Retina (tissue), 1 donor: ENCODE measurements at regions not wholly inside any gene's neighbourhood (a gene's known extent, or its start where the extent isn't known, plus 50 kb on each side); places are given as distances from the start of the nearest gene placed in this dataset.
"Not testable (repeated sequence)": the region's sequence is repeated elsewhere in the genome, so short reads cannot be mapped to it uniquely, and the experiment has no call there.

Experiments
- DNase-seq: peaks from one replicate; pipeline ENCODE4 v3.0.0-alpha.2; 2016

DNA sequence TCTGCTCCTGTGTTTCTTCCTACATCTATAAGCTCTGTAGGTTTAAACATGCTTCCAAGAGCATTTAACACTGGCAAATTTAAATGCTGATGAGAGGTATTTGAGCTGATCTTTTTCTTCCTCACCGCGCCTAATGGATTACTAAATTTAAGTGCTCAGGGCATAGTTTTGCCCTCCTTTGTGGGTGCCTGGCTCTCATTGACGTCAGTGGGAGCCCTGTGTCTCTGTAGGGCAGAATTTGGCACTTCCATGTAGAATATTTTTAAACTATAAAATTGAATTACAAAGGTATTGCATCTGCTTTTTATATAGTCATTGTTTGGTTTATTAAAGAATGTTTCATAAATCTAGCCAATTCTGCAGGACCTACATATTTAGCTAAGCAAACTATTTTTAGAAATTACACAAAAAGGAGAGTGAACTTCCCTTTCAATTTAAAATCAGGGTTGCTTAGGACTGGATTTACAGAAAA lies 444.8 kb downstream of the AEBP2 start:
- DNase-seq: no peak

DNA sequence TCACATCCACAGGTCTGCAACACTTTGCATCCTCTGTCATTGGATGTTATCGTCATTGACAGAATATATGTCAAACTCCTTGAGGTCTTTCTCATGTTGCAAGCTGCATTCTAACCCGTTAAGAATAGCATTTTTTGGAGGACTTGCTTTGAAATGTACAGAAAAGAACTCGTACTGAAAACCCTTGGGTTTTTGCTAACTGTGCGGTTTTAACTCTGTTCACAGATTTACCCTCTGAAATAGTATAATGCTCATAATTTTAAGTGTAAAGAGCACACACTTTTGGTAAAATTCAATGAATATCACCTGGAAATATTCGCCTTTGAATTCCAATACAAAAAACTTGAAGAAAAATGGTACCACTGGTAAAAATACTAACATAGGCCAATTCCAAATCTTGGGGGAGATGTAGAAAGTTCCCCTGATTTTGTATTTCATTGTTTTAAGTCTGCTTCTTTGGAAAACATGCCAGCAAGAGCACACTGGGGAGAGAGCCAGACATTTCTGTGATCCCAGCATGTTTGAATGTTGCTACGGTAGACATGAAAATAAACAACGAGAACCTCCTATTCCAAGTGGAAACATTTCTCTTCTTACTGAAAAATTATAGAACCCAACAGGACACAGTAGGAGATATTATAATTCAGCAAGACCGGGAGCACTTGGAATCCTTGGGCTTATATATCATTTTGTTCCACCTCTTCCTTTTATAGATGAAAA lies 446.0 kb downstream of the AEBP2 start:
- DNase-seq: no peak

DNA sequence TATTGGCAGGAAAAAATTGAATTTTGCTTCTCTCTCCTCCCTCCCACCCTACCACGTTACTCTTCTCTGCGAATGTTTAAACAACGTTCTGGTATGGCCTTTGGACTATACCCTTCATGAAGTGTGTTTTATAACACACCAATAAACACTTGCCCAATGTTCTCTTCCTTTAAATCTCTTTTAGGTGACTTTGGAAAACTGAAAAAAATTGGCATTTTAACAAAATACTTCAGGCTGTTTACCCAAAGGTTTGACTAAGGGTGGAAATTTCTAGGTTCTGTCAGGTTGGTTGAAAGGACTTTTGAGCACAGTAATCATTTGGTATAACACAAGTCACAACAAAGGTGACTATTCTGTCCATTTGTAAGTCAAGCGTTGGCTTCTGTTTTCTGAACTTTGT lies 446.8 kb downstream of the AEBP2 start:
- no peak for DNase-seq

DNA sequence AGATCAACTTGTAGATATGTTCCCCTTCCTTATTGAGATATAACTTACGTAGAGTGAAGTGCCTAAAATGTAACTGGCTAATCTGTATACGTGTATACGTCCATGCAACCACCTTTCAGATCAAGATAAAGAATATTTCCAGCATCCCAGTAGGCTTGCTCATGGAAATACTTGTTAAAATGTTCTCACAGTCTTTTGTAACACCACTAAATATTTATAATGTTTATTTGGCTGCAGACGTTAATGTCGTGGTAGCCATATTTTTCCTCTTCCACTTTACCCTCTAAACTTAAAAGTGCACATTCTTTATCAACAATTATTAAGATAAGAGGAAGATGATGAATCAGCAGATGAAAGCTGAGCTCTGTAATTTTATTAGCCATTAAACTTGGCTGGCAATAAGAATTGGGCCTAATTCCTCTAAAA lies 447.4 kb downstream of the AEBP2 start:
- no peak for DNase-seq

DNA sequence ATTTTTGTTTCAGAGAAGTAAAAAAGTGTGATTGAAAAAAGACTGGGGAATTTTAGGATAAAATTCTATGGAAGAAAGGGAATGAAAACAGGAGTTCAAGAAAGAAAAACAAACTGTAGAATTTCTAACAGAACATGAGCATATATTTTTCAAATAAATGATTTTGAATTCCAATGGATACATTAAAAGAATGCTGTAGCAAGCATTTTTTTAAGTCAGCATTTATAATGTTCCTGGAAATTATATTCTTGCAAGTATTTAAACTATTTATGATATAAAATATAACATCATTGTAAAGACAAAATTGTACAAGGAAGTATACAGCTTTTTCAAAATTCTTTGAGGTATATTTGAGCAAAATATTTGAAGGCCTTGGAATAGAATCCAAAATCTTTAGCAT lies 450.7 kb downstream of the AEBP2 start:
- DNase-seq: no peak

DNA sequence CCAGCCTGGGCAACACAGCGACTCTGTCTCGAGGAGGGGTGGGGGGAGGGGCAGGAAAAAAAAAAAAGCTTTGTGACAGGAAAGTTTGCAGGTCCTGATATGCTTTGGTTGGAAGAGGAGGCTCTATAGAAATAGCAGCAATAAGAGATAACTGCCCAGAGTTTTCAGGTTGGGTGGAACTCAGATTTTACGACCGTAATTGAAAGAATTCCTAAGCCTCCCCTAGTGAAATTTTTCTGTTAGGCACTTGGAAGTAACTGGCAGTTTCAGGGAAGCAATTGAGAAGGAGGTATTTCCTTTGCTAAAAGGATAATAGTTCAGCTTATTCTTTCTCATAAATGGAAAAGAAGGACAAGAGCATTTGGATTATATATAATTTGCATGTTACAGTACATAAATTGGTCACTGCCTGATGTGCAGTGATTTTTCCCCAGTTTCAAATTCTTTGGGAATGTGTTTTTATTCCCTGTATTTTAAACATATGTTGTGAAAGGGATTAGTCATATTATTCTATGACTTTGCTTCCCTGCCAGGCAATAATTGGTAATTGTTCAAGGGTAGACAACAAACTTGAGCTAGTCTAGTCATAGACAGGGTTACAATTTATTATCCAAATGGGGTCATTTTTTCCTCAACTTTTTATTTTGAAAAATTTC lies 452.8 kb downstream of the AEBP2 start:
- DNase-seq: no peak

DNA sequence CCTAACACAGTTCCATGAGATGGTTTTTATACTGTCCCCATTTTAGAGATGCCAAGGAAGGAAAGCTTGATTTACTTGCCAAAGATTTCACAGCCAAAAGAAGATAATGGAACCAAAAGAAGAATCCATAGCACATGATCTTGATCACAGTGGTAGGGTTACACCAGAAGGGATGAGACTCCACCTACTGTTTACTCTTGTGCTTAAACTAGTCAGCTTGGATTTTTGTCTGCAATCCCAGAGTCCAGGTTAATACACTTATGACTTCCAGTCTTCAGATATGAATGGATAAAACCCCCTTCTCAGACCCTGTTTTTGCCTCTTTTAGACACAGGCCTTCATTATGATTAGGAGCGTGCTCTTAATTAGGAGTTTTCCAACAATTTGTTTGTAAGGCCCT lies 454.2 kb downstream of the AEBP2 start:
- no peak for DNase-seq

DNA sequence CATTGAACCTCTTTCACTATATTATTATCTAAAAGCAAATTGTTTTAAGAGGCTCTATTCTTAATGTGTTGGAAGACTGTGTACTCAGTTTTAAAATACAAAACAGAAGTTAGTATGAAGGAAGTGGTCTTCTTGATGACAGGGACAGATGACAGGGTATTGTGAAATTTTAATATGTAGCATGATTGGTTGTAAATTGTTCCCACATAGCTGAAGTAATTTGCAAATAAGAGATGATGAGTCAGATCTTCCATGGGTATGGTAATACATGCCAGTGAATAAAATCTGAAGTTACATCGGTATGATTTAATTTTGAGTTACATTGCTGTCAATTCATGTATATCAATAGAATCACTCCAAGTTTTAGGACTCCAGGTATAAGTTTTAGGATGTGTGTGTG lies 454.8 kb downstream of the AEBP2 start:
- DNase-seq: no peak

DNA sequence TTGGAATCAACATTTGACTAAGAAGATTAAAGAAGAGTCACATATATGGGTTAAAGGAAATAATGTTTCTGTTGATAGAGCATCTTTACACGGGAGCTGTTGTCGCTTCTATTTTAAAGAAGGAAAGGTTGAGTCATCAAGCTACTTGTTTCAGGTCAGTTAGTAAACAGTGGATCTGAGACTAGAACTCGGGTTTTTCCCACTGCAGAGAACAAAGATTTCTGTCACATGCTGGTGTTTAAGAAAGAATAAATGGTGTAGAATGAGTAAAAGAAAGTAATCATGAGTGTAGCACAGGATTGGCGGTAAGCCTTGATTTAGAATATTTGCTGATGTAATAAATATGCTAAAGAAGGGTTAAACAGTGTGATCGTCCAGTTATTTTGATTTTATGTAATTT lies 455.5 kb downstream of the AEBP2 start:
- no peak for DNase-seq

DNA sequence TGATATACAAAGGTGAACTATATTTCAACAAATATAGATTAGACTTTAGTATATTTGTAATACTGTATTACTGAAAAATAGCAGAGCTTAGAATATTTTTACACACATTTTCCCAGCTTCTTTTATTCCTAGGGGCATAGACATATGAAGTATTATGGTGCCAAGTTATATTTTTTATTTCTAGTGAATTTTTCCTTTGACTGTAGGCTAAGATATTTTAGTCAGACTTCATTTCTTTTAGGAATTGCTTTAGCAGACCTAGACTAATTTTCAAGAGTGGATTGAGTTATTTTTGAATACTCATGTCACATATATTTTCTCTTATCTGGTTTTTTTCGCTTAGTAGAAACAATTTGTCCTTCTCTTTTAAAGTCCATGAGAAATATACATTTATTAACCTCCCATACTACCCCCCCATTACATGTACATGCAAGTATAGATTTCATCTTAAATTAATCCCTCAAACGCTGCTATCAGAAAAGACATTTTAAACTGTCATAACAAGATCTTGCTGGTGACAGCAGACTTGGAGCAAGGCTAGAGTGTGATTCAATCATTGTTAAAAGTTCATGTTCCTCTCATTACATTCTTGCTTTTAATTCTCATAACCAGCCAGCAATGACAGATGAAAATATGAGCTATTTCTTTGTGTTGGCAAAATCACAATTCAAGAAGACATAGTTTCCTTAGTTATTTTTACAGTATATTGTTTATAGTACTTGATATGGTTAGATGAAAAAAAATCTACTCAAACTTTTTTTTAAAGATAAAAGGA lies 456.1 kb downstream of the AEBP2 start:
- DNase-seq: no peak

DNA sequence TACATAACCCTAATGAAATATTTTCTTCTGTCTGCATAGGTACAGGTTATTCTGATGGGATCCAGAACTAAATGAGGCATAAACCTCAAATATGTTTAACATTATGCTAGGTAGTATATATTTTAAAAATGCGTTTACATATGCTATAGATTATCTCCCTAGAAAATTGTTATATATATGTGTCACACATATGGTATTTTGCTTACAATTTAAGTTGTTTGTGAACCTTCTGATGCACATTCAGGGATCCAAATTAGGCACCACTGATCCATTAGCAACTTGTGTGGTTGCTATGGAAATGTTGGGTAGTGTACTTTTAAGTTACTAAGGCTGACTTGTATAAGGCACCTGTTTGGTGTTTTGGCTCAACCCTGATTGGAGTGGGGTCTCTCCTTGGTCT lies 456.7 kb downstream of the AEBP2 start:
- DNase-seq: no peak

DNA sequence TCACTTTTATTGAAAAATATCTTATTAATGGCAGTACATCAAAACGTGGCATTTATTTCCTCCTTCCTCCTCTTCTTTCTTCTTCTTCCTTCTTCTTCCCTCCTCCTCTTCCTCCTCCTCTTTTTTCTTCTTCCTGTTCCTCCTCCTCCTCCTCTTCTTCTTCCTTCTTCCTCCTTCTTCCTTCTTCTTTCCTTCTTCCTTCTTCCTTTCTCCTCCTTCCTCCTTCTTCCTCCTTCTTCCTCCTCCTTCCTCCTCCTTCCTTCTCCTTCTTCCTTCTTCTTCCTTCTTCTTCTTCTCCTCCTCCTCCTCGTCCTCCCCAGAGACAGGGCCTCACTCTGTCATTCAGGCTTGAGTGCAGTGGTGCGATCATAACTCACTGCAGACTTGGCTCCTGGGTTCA lies 457.2 kb downstream of the AEBP2 start:
- no peak for DNase-seq

DNA sequence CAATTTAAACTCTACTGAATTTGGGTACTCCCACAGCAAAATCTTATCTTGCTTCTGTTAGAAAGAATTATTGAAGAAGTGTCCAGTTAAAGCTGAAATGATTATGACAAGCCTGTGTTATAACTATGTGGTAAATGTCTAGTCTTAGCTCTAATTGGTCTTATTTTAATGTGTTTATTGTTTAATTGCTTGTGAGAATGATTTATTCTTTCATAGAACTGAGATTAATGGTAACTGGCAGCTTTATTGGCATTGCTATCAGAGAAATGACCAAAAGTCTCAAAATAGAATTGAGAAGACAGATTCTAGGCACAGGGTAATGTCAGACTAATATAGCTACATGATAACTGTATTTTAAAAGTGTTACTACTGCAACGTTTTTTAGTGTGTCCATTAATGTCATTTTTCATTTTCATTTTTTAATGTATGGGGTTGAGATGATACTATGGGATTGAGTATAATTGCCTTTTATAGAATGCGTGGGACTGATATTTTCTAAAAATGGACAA lies 458.7 kb downstream of the AEBP2 start:
- DNase-seq: no peak

DNA sequence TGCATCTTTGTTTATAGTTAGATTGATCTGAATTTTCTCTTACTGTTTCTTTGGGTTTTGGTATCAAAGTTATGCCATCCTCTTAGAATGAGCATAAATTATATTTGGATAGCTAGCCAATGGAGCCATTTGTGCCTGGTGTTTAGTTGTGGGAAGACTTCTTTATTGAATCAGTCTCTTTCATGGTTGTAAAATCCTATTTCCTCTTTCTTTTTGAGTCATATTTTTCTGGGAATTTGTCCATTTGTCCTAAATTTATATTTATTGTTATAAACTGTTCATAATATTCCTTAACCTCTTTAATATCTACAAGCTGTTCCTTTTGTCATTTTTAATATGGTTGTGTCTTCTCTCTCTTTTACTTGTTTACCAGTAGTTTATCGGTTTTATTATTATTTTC lies 462.5 kb downstream of the AEBP2 start:
- DNase-seq: no peak

DNA sequence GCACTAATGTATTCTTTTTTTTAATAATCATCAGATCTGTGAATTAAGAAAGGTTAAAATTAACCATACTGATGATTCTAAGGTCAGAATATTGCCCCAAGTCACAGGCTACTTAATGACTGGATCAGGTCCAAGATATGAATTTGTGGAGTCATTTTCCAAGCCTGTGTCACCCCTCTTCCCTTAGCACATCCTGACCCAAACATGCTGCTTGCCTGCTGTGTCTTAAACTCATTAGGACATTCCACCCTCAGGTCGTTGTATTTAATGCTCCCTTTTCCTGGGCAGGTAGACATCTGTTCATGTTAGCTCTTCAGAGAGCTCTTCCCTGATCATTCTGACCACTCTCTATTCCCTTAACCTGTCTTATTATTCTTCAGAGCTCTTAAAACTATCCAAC lies 463.5 kb upstream of the PDE3A start:
- DNase-seq: no peak

DNA sequence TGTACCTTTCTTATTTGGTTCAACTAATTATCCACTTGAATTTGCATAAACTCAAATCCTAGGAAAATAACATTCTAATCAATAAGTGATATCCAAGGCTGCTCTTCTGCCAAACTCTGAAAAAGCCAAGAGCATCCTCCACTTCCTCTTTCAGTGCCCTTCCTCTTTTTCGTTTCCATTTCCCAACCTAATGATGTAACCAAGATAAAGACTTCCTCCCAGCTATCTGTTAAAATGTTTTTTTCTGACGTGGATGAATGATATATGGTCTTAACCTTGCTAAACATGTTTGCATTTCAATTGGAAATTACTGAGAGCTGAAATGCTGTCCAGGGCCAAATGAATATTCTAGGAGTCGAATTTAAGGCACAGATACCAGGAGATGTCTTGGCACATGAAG lies 459.5 kb upstream of the PDE3A start:
- no peak for DNase-seq

DNA sequence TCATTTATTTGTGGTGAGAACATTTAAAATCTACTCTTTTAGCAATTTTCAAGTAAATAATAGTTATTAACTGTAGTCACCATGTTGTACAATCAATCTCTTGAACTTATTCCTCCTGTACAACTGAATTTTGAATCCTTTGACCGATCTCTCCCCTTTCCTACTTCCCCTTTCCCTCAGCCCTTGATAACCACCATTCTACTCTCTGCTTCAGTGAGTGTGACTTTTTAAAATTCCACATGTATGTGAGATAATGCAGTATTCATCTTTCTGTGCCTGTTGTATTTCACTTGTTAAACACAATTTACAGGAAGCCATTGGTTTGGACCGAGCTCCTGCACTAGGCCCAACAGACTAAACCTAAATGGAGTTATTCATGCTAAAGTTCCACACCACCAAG lies 458.9 kb upstream of the PDE3A start:
- no peak for DNase-seq

DNA sequence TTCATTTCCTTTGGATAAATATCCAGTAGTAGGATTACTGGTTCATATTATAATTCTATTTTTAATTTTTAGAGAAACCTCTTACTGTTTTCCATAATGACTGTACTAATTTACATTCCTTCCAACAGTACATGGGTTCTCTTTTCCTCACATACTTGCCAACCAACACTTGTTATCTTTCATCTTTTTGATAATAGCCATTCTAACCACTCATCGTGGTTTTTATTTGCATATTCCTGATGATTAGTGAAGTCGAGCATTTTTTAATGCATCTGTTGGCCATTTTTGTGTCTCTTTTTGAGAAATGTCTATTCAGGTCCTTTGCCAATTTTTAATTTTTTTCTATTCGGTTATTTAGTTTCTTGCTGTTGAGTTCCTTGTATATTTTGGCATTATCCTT lies 457.7 kb upstream of the PDE3A start:
- DNase-seq: no peak

DNA sequence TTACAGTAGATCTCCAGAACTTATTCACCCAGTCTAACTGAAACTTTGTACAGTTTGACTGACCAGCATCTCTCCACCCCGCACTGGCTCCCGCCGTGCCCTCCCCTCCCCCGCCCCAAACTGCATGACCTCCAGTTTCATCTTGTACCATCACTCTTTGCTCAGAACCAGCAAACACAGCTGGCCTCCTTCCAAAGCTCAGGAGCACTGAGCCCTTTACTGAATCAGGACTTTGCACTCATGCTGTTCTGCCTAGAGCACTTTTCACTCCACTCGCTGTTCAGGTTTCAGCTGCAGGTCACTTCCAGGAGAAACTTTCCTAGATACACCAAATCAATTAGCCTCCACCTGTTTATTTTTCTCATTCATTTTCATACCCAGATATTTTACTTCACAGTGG lies 455.3 kb upstream of the PDE3A start:
- no peak for DNase-seq

DNA sequence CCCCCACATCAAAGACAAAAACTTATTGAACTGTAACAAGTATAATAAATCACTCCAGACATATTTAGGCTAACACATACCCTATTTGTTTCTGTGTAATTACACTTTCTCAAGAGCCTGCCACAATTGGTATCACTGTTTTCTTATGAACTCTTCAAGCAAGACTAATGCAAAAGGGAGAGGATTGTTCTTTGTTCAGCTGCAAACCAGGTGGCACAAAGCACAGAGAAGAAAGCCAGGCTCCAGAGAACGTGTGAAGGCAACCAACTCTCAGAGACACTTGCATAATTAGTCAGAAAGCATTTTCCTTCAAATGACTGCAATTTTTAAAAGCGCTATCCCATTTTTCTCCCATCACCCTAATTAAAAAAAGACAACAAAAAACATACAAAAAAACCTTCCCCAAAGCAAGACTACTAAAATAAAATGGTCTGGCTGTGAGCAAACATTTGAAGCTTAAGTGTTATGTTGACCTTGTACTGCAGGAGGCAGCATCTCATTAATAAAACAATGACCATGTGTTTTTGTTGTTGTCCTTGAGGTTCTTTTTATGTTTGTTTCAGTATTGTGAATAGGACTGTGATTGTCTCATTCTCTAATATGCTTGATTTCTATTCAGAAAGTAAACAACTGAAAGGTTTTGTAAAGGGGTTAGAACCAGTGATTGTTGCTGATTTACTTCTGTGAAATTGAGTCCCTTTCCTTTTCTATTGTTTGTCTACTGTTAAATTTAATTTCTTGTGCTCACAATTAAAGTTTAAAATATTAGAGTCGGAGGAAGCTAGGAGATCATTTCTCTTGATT lies 452.7 kb upstream of the PDE3A start:
- DNase-seq: peak; percentile 85

DNA sequence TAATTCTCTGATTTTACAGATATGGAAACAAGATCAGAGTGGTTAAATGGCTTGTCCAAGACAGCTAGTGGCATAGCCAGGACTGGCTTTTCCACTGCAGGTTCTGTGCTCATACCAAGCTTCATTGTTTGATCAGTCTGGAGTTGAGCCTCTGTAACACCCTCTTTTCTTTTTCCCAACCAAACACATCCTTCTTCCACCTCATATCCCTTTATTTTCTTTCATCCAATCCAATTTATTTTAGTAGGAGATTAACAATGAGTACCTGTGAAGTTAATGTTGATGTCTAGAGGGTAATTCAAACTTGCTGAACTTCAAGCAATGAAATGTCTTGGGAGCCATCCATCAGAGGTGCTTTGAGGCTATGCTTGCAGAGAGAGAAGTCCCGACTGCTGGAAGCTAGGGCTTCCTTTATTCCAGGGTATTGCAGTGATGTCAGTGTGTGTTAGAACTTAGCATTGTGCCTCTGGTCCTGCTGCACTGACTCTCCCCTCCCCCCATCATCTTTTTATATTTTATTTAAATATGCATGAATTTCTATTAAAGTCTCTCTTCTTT lies 452.1 kb upstream of the PDE3A start:
- peak; percentile 48 for DNase-seq

DNA sequence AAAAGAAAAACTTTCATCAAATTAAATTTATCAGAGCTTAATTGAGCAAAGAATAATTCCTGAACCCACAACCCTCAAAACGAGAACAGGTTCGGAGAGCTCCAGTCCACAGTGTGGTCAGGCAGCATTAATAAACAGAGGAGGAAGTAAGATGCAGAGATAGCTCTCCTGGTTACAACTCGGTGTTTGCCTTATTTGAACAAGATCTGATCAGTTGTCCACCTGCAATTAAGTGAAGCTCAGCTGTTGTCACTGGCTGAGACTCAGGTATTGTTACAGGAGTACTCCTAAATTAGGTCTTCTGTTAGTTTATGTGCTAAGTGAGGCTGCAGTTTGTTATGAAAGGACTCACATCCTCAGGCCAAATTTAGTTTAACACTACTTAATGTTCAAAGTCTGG lies 451.4 kb upstream of the PDE3A start:
- no peak for DNase-seq

DNA sequence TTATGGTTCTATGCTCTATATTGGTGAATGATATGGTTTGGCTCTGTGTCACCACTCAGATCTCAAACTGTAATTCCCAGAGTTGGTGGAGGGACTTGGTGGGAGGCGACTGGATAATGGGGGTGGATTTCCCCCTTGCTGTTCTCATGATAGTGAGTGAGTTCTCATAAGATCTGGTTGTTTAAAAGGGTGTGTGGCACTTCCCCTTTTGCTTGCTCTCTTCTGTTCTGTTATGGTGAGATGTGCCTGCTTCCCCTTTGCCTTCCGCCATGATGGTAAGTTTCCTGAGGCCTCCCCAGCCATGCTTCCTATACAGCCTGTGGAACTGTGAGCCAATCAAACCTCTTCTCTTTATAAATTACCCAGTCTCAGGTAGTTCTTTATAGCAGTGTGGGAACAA lies 446.6 kb upstream of the PDE3A start:
- DNase-seq: not testable (repeated sequence)
